ENCODE measurements at regions not wholly inside any gene's neighbourhood (a gene's known extent, or its start where the extent isn't known, plus 50 kb on each side); places are given as distances from the start of the nearest gene placed in this dataset.
"Not testable (repeated sequence)": the region's sequence is repeated elsewhere in the genome, so short reads cannot be mapped to it uniquely, and the experiment has no call there.

GRCh38 chr5:15383469-15383868 is 116.5 kb upstream of the FBXL7 start:
- no peak for DNase-seq (ENCODE audit: low read depth)

- DNase-seq (ENCODE audit: low read depth), result no peak
Measured at GRCh38 chr5:15383021-15383420, 117.0 kb upstream of the FBXL7 start.

DNA sequence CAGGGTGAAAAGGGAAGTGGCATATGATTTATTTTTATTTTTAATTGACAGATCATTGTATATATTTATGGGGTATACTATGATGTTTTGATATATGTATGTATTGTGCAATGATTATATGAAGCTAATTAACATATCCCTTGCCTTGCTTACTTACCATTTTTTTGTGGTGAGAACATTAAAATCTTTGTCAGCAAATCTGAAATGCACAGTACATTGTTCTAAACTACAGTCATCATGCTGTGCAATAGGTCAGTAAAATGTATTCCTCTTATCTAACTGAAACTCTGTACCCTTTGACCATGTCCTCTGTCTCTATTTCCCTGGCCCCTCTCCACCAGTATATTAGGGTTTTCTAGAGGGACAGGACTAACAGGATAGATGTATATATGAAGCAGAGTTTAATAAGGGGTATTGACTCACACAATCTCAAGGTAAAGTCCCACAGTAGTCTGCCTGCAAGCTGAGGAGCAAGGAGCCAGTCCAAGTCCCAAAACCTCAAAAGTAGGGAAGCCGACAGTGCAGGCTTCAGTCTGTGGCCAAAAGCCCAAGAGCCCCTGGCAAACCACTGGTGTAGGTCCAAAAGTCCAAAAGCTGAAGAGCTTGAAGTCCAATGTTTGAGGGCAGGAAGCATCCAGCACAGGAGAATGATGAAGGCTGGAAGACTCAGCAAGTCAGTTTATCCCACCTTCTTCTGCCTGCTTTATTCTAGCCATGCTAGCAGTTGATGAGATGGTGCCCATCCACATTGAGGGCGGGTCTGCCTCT is 122.2 kb upstream of the FBXL7 start:
- DNase-seq (ENCODE audit: low read depth), result no peak

DNA sequence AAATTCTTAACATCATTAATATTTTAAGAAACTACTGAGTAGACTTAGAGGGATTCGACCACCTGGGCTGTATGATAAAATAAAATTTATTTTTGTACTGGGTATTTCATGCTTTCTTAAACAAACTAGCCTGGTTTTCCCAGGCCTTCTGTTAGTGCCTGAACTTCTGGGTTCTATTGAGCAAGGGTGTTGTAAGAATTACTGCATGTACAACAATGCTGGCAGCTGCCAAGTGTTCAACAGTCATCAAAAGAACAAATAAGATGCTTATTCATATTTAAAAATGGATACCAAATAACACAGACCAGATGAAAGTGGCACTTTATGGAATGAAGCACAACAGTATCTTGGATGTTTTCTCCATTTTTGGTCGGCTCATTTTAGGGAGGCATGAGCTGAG is 123.2 kb upstream of the FBXL7 start:
- no peak for DNase-seq (ENCODE audit: low read depth)

GRCh38 chr5:15376088-15376487 is 123.9 kb upstream of the FBXL7 start:
- DNase-seq (ENCODE audit: low read depth), result no peak

- DNase-seq (ENCODE audit: low read depth), result no peak
Measured at GRCh38 chr5:15375559-15375958, 124.4 kb upstream of the FBXL7 start.

DNA sequence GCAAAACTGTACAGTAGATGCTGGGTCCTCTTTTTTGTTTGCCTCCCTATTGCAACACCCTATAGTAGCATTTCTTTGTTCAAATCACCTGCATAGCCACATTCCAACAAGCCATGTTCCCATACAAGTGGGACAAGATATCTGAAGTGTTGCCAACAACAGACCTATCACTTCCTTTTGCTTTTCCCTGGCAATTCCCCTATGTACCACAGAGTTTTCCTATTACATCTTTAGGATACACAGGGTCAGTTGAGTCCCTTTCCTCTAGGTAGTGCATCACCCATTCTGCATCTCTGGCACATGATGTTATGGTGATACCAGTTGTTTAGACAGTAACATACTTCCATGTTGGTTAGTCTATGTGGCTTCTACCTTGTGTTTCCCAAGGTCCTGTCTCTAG is 125.1 kb upstream of the FBXL7 start:
- DNase-seq (ENCODE audit: low read depth), result no peak

- no peak for DNase-seq (ENCODE audit: low read depth)
Measured at GRCh38 chr5:15373151-15373550, 126.8 kb upstream of the FBXL7 start.

DNA sequence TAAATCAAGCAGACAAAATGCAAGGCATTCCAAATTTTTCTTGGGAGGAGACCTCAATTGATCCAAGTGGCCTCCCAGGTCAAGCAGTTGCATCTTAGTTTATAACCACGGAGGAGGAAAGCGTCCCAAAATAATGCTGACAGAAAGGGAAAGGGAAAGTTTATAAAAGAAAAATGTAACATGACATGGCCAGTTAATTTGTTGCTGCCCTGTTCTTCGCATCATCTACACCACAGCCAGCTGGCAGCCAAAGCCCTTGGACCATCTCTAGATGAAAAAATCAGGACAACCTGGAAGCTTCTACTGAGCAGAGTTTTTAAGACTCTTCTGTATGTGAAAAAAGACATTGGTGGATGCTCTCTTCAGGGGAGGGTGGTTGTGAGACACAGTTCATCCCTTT is 128.8 kb upstream of the FBXL7 start:
- DNase-seq (ENCODE audit: low read depth), result no peak

DNA sequence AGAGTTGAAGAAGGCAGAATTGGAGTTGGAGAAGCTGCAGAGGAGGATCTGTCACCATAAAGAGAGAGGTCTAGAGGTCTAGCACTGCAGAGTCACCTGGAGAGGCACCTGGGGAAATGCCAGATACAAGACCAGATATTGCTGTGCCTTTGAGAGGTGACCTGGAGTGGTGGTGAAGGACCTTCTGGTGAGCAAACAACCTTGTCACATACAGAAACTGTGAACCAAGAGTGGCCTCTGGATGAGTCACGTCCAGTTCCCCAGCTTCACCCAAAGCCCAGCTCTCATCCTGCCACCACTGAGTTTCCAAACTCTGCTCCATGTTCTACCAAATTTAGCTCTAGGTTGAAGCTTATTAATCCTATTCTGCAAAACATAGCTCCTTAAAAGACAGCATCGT is 131.1 kb upstream of the FBXL7 start:
- no peak for DNase-seq (ENCODE audit: low read depth)

DNA sequence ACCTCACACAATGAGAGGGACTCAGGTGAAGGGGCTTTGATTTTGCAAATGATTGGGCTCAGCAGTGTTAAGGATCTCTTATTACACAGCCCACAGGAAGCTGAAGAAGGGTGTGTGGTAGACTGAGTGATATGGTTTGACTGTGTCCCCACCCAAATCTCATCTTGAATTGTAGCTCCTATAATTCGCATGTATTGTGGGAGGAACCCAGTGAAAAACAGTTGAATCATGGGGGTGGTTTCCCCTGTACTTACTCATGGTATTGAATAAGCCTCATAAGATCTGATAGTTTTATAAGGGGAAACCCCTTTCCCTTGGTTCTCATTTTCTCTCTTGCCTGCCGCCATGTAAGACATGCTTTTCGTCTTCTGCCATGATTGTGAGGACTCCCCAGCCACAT is 132.5 kb upstream of the FBXL7 start:
- no peak for DNase-seq (ENCODE audit: low read depth)

DNA sequence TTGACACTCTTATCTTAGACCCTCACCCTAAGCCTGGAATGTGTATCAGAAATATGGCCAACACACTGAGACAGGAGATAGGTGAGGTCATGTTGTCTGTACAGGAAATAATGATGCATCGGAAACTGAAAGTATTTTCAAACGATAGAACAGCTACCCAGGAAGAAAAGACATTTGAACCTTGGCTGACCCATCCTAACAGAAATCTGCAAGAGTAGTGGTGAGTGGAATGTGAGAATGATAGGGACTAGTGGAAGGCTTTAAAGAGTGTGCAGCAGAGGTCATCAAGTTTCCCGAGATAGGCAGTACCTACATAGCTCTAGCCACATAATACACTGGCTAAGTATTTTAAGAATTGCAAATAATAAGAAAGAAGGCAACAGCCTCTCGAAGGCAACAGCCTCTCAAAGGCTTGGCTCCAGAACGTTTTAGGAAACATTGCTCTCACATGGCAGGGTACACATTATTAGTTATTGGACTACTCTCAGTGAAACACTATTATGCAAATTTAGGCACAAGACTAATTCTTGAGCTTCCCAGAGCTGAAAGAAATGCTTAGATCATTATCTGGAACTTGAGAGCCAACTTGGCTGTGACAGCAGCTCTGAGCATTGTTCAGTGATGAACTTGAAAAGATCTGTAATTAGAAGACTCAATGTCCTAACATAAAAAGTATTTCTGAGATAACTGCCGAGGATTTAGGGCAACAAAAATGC is 133.1 kb upstream of the FBXL7 start:
- no peak for DNase-seq (ENCODE audit: low read depth)

DNA sequence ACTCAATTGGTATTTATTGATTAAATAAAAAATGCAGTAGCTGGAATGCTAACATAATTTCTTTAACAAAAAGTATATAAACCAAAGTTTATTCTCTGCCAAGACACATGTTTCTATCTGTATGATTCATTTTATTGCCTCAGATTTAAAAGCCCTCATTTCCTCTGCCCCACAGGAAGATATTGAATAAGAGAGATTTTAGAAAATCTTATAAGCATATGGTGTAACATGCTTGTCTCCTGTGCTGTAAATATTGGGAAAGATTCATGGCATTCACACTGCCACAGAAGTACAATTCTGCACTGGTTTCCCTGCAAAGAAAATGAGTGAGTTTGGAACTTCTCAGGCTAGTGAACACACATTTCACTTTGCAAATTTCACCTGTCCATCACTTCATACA is 134.9 kb upstream of the FBXL7 start:
- no peak for DNase-seq (ENCODE audit: low read depth)

- DNase-seq (ENCODE audit: low read depth), result no peak
Measured at GRCh38 chr5:15363601-15364000, 136.4 kb upstream of the FBXL7 start.

- DNase-seq (ENCODE audit: low read depth), result not testable (repeated sequence)
Measured at GRCh38 chr5:15357092-15357453, 142.9 kb upstream of the FBXL7 start.

GRCh38 chr5:15356308-15357091 is 143.5 kb upstream of the FBXL7 start:
- DNase-seq (ENCODE audit: low read depth), result not testable (repeated sequence)

DNA sequence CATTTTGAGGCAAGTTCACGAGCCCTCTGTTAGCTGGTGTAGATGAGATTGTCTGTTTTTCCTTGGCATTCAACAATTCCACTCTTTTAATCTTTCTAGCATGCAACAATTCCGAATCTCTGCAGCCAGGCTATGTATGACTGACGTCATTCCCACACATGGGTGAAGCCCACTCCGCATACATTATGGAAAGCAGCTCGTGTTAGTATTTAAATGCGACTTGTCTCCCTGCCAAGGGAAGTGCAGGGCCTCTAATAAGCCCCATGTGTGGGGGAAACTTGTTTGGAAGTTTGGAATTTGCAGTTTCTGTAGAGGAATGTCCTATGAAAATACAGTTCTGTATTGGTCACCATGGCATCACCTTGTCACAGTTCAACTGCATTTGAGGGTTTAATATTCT is 146.0 kb upstream of the FBXL7 start:
- no peak for DNase-seq (ENCODE audit: low read depth)

DNA sequence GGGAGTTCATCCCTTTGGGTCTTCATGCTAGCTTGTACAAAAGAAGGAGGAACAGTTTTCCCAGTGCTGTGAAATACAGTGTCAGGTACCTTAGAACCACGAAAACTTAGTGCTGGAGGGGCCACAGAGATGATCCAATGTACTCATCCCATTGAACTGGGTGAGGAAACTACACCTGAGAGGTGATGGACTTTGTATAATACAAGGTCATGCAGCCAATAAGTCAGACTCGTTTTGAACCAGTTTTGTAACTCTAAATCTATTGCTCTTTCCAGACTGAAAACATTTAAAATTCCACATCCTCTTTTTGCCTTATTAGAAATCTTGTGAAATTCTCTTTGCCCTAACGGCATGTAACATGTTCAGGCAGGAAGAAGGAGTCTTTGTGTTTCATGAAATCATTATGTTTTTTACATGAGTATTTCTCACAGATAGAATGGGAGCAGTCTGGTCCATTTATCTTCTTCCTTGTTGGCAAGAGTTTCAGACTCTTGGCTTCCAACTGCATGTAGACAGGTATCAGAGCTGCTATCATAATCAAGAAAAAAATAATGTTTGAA is 146.8 kb upstream of the FBXL7 start:
- DNase-seq (ENCODE audit: low read depth), result no peak

DNA sequence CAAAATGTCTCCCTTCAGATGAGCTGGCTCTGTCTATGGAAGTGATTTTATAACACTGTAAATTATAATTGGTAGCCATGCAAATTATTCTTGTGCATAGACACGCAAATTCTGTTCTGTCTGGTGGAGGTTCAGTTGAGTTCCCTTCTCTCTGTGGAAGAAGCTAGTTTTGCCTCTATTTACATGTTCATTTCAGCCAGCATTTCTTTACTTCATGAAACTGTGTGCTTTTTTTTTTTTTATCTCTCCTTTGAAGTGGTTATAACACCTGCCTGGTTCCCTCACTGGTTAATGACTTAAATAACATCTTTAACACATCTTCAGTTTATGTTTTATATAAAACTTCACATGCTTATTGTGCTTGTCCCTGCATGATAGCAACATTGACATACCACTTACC is 149.4 kb upstream of the FBXL7 start:
- DNase-seq (ENCODE audit: low read depth), result no peak

DNA sequence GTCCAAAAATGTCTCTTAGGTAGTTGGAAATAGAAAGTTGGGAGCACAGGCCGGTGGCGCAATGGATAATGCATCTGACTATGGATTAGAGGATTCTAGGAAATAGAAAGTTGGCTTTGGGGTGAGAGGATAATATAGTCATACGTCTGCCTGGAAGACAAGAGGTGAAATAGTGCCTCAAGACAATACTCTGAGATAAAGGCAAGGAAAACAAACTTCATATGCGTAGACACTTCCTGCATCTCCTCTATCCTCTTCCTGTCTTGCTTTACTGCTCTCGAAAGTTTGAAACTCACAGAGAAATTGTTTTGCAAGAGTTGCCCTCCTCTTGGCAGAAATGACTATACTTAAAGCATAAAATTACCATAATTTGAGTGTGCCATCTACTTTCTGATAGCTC is 153.2 kb upstream of the FBXL7 start:
- no peak for DNase-seq (ENCODE audit: low read depth)

DNA sequence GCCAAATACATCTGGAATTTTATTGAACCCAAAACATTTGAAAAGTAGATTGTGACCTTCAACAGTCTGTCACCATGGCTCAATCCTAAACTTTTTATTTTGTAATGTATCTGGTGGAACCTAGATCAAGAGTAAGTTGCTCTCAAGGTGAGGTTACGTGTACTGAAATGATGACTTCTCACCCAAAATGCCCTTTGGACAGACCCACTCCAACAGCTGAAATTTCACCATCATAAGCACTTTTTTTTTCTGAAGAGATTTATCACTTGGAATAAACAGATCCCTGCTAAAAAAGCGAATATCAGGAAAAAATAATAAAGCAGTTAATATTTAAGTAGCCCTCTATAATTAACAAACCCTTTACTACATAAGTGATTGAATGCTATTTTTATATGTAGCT is 155.0 kb upstream of the FBXL7 start:
- DNase-seq (ENCODE audit: low read depth), result no peak

GRCh38 chr5:15338546-15338945 is 161.4 kb upstream of the FBXL7 start:
- no peak for DNase-seq (ENCODE audit: low read depth)
